Gastroesophageal sphincter (tissue), 3 donors: ENCODE measurements at regions not wholly inside any gene's neighbourhood (a gene's known extent, or its start where the extent isn't known, plus 50 kb on each side); places are given as distances from the start of the nearest gene placed in this dataset.

Experiments used
- POLR2A ChIP-seq, 2 donors: fragments of 450-650 bp; IDR thresholded peaks; one replicate each; pipeline ENCODE4 v1.6.1; 2017; ENCODE audit warnings: antibody characterized with exemption in 2 of 2, mild to moderate bottlenecking in 2 of 2, moderate library complexity in 1 of 2
- POLR2AphosphoS5 ChIP-seq: sonication (generic); formaldehyde crosslinking; IDR thresholded peaks from one replicate; pipeline ENCODE4 v1.6.1; 2017; ENCODE audit warnings: antibody characterized with exemption
- TF ChIP-seq, protein P1 (sequence below), 4 experiments: fragments of 200-600 bp in 2 of 4; fragments of 450-650 bp in 2 of 4; sonication (generic) in 1 of 4; IDR thresholded peaks; one replicate each; pipeline ENCODE4 v1.5.1; 2017 to 2019; ENCODE audit warnings: antibody characterized with exemption in 4 of 4, mild to moderate bottlenecking in 2 of 4, moderate library complexity in 2 of 4

DNA sequence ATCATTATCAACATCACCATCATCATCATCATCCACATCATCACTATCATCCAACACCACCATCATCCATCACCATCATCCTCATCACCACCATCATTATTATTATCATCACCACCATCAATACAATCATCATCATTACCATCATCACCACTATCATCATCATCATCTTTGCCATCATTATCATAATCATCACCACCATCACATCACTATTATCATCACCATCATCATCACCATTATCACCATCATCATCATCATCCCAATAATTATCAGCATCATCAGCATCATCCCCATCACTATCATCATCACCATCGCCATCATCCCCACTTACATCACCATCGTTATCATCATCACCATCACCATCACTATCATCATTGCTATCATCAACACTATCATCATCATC lies 1021.9 kb upstream of the PRKX start:
- TF ChIP-seq POLR2AphosphoS5 (no peak), POLR2A (IDR thresholded peaks at IDR 0.05) (no peak)
- TF ChIP-seq, protein P1, sequence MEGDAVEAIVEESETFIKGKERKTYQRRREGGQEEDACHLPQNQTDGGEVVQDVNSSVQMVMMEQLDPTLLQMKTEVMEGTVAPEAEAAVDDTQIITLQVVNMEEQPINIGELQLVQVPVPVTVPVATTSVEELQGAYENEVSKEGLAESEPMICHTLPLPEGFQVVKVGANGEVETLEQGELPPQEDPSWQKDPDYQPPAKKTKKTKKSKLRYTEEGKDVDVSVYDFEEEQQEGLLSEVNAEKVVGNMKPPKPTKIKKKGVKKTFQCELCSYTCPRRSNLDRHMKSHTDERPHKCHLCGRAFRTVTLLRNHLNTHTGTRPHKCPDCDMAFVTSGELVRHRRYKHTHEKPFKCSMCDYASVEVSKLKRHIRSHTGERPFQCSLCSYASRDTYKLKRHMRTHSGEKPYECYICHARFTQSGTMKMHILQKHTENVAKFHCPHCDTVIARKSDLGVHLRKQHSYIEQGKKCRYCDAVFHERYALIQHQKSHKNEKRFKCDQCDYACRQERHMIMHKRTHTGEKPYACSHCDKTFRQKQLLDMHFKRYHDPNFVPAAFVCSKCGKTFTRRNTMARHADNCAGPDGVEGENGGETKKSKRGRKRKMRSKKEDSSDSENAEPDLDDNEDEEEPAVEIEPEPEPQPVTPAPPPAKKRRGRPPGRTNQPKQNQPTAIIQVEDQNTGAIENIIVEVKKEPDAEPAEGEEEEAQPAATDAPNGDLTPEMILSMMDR (IDR thresholded peaks at IDR 0.05) = no peak
